ENCODE measurements at regions not wholly inside any gene's neighbourhood (a gene's known extent, or its start where the extent isn't known, plus 50 kb on each side); places are given as distances from the start of the nearest gene placed in this dataset.

DNA sequence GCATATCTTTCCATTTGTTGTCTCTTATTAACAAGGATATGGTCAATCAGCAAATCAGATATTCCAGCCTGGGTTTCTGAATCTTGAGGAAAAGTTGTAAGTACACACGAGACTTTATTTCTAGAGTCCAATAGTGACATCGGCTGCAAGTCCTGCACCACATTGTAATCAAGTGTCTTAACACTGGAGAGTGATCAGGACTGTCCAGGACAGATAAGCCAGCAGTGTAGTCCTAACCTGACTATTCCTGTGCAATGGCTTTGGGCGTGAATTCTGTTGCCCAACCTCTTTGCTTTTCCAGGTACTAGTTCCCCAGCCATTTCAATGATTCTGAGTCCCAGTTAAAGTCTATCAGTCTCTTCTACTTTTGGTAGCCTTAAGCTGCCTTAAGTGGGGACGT lies 395.0 kb downstream of the PCDH10 start:
- TF ChIP-seq POLR2A (IDR thresholded peaks at IDR 0.05), result no peak
- TF ChIP-seq, protein P1, sequence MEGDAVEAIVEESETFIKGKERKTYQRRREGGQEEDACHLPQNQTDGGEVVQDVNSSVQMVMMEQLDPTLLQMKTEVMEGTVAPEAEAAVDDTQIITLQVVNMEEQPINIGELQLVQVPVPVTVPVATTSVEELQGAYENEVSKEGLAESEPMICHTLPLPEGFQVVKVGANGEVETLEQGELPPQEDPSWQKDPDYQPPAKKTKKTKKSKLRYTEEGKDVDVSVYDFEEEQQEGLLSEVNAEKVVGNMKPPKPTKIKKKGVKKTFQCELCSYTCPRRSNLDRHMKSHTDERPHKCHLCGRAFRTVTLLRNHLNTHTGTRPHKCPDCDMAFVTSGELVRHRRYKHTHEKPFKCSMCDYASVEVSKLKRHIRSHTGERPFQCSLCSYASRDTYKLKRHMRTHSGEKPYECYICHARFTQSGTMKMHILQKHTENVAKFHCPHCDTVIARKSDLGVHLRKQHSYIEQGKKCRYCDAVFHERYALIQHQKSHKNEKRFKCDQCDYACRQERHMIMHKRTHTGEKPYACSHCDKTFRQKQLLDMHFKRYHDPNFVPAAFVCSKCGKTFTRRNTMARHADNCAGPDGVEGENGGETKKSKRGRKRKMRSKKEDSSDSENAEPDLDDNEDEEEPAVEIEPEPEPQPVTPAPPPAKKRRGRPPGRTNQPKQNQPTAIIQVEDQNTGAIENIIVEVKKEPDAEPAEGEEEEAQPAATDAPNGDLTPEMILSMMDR (IDR thresholded peaks at IDR 0.05 in 8 of 11, conservative IDR thresholded peaks at IDR 0.05 in 3 of 11), result no peak
- TF ChIP-seq POLR2AphosphoS5 (IDR thresholded peaks at IDR 0.05), result no peak
